GM18867 (cell line): ENCODE measurements at regions not wholly inside any gene's neighbourhood (a gene's known extent, or its start where the extent isn't known, plus 50 kb on each side); places are given as distances from the start of the nearest gene placed in this dataset.

Experiments
- ATAC-seq: cut with Tn5 transposase; IDR thresholded peaks from one replicate; pipeline ENCODE4 v1.9.1; 2021; ENCODE audit warnings: mild to moderate bottlenecking, moderate library complexity; ENCODE audit not compliant: unreplicated experiment

DNA sequence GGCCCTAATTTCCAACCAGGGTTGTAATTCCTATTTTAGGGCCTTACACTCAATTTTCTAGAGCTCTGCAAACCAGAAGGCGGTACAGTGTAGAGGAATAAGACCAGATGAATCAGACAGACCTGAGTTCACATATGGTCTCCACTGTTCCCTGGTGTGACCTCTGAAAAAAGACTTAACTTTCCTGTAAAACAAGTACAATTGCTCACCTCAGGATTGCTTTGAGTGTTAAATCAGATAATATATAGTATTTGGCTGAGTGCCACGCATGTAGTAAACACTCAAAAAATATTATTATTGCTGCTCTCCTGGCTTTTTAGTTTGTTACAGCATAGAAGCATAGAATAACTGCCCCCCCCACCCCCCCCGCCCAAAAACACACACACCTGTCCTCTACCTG lies 51.0 kb upstream of the STT3B start:
- ATAC-seq, result no peak

DNA sequence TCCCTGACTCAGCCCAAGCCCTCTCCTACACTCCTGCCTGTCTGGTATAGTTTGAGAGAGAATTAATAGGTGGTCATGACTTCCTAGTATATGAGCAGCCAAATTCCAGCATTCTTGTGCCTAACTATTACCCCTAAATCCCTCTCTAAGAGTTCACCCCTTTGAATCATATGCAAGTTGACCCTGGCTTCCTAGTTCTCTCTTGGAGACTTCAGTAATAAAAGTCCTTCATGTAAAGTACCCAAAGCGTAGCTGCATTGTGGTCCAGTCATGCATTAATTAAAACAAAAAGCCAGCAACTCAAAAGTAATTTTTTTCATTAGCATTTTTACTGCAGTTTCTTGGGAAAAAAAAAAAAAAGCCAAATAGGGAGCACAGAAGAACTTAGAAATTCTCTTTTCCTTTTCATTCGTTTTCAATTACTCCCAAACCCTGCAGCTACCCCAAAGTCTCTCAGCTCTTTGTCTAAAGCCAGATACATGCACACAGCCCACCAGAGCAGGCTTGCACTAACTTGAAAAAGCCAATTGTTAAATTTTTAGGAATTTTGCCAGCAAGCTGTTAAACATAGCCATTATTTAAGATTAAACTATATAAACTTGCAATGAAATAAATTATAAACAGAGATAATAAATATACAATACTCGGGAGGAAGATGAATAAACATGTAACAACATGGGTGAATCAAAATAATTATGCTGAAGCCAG lies 50.1 kb upstream of the STT3B start:
- ATAC-seq, result no peak
